NCI-H146 (cell line): ENCODE measurements at regions not wholly inside any gene's neighbourhood (a gene's known extent, or its start where the extent isn't known, plus 50 kb on each side); places are given as distances from the start of the nearest gene placed in this dataset.

Experiments
- DNase-seq: peaks from one replicate; lab custom pipeline; 2025; lab: John Stamatoyannopoulos, UW

- DNase-seq = peak; percentile 97
Observed at GRCh38 chr20:50313827-50314677, 123.4 kb downstream of the CEBPB start.

- peak; percentile 45 for DNase-seq
Observed at GRCh38 chr20:50314678-50315335, 124.2 kb downstream of the CEBPB start.

DNA sequence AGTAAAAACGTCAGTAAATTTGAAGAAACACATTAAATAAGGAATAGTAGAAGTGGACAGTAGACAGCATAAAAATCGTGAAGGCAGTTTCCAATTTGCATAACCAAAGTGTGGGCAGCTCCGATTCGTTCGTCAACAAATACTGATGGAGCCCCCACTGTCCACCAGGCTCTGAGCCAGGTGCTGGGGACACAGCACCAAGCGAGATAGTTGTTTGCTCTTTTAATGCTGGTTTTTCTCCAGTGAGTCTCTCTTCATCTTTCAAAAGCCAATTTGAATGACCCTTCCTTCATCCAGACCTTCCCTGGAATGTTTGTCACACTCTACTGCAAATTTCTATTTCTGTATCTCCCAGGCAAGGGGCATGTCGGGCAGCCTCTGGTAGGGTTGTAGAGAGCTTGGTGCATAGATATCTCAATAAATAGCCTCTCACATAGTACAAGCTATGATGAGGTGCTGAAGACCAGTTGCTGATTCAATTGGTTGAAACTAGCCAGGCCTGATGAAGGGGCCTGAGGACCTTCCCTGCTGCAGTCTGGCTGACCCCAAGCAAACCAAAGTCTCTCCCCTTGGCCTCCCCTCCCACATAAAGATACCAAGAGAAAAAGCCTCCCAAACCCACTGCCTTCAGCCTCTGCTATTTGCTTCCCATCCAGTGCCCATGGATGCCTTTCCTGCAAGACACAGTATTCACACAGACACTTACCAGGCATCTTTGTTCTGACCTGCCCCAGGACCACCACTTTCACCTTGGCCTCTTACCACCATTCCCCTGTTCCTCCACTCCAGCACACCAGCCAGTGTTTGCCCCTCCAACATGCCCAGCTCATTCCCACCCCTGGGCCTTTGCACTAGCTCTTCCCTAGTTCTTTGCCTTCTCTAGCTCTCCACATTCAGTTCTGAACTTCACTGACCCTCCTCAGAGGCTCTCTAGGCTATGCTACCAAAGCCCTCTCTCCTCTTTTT, 125.2 kb downstream of the CEBPB start:
- no peak for DNase-seq

GRCh38 chr20:50317116-50317515, 126.5 kb downstream of the CEBPB start:
- no peak for DNase-seq

DNA sequence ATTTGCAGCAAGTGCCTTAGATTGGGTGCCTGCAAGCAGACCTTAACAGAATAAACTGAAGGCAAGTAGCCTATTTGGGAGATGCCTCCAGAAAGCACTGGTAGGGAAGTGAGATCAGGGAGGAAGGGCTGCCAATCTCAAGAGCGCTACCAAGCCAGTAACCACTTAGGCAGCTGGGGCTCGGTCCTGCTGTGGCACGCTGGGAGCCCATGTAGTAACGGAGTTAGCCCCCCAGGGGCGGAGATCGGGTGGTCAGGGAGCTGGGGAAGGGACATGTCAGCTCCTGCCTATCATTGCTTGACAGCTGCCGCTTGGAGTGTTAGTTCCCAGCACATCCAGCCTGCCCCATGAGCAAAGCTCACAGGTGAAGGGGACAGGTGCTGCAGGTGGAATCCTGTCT, 127.0 kb downstream of the CEBPB start:
- DNase-seq = peak; percentile 87

DNA sequence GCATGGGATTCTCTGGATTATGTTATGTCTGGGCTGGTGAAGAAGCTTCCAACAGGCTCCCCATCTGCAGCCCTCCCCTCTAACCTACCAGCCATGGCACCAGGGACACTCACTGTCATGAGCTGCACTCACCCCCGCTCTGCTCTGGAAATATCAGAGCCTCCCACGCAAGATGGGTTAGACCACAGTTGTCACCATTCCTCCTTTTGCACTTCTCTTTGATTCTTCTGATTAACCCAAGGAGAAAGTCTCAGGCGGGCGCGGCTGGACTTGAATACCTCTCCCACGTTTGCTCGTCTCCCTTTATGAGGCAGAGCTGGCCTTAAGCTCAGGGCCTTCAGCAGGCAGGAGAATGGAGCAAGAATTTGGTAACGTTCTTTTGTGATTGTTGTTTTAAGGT, 128.1 kb downstream of the CEBPB start:
- DNase-seq = no peak

DNA sequence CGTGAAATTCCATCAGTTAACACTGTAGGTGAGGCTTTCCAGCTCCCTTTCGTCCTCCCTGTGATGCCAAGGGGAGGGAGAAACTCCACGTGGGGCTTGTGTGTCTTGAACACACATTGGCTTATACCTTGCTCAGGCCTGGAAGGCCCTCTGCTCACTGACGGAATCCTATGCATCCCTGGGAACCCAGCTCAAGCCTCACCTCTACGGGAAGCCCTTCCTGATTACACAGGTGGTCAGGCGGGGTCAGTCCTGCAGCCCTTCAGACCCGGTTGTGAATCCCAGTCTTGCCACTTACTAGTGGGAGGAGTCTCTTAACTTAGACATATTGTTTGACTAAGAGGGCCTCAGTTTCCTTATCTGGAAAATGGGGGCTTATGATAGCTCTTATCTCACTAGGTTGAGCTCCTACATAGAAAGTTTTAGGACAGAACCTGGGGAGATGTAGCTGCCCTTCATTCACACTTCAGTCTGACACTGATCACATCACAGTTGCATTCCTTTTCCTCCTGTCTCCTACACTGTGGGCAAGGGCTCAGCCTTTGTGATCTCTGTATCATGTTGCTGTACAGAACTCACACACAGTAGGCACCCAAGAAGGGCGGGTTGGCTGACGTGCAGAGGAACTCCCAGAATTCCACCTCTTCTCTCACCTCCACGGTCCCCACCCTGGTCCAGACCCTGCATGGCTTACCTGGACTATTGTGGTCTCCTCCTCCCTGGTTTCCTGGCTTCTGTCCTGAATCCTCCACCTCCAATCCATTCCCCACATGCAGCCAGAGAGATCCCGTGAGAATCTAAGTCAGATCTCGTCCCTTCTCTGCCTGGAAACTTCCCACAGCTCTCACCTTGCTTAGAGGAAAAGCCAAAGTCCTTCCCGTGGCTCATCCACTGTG, 129.6 kb downstream of the CEBPB start:
- no peak for DNase-seq

DNA sequence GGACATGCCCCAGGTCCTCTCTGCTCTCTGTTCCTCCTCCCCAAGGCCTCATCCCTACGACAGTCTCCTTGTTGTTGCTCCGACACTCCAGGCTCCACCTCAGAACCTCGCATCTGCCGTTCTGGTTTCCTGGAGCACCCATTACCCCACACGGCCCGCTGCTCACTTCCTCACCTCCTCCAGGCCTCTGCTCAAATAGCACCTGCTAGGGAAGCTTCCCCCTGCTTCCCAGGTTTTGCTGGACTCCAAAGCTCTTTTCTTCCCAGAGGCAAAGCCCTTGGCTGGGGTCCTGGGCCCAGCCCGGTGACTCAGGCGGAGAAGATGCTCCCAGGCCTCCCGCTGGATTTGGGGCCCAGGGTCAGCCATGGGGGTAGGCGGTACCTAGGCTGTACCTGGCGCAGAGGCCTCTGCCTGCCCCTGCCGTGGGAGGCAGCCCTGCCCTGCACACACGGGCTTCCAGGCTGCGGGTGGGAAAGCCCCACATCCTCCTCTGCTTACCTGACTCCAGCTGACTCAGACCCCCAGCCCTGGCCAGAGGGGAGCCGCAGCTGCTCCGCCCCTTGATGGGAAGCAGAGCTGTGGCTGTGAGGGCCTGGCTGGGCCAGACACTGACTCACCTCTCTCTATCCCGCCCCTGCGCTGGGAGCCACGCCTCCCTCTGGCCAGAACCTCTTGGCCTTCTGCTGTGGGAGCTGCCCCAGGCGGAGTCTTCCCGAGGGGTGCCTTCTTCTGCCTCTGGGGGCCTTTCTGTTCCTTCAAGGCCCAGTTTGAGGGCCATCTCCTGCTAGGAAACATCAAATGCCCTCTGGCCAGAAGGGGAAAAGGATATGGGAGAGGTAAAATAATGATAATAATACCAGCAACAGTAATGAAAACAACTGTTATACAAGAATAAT, 130.5 kb downstream of the CEBPB start:
- no peak for DNase-seq

GRCh38 chr20:50321797-50322480, 131.3 kb downstream of the CEBPB start:
- DNase-seq = no peak

DNA sequence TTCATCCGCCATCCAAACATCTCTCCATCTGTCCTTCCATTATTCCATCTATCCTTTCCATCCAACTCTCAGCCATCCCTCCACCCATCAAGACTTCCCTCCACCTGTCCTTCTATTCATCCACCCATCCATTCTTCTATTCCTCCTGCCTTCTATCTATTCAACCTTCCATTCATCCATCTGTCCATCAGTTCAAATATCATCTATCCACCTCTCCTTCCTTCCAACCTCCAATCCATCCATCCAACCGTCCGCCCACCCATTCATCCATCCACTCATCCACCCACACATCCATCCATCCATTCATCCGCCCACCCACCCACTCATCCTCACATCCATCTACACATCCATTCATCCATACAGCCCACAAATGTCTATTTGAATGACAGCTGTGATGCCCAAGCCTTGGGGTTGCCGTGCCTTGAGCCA, 132.1 kb downstream of the CEBPB start:
- no peak for DNase-seq

DNA sequence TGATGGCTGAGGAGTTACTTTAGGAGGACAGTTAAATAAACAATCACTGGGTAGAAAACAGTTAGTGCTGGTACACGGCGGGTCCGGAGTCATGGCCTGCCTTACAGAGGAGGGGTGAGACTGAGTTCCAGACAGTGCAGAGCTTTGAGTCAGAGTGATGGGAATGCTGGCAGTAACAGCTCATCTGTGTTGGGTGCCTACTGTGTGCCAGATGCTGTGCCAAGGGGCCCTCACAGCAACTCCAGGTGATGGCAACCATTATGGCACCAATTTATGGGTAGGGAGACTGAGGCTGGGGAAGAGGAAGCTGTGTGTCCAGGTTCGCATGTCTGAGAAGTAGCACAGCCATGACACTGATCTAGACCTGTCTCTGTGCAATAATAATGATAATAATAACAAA, 132.6 kb downstream of the CEBPB start:
- no peak for DNase-seq

- no peak for DNase-seq
Observed at GRCh38 chr20:50323777-50324775, 133.4 kb downstream of the CEBPB start.

DNA sequence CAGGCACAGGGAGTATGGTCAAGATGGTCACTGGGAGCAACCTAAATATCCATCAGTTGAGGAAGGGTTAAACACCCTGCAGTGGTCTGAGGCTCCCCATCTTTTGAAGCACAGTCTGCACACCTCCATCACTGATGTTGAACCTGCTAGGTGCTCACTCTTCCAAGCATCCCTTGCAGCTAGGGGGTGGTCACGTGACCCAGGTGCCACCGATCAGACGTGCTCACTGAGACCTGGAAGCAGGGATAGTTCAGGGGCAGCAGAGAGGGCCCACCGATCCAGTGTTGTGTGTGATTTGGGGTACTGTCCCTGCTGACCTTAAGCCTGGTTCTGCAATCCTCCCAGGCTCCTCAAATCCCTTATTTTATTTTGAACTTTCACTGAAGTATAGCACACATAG, 134.6 kb downstream of the CEBPB start:
- DNase-seq = no peak

GRCh38 chr20:50325651-50326050, 135.0 kb downstream of the CEBPB start:
- DNase-seq = no peak

GRCh38 chr20:50327666-50328065, 137.0 kb downstream of the CEBPB start:
- no peak for DNase-seq

DNA sequence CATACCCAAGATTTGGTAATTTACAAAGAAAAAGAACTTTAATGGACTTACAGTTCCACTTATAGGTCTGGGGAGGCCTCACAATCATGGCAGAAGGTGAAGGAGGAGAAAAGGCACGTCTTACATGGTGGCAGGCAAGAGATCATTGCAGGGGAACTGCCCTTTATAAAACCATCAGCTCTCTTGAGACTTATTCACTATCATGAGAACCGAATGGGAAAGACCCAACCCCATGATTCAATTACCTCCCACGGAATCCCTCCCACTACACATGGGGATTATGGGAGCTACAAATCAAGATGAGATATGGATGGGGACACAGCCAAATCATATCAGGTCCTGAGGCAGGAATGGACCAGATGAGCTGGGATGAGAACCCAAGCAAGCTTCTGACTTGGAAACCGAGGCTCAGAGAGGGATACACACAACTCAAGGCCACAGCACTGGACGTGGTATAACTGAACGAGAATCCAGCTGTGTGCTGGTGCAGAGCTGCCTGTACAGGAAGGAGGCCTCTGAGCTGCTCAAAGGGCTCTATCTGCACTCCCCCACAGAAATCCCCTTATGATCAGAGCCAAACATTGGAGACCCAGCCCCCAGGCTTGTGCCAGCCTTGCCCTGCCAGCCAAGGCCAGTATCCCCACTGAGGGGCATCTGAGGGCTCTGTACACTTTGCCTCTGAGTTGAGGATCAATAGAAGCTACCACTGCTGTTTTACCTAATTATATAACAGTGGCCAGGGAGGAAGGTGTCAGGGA, 137.8 kb downstream of the CEBPB start:
- no peak for DNase-seq
